Mesendoderm (in vitro differentiated cells): ENCODE measurements at regions not wholly inside any gene's neighbourhood (a gene's known extent, or its start where the extent isn't known, plus 50 kb on each side); places are given as distances from the start of the nearest gene placed in this dataset.

Experiments used
- DNase-seq: peaks from one replicate; pipeline ENCODE4 v3.0.0; 2013
- H2AK5ac ChIP-seq: 2 replicates; pipeline ENCODE4 v1.6.1; 2013; ENCODE audit warnings: low read length, inconsistent platforms
- H2BK120ac ChIP-seq: 2 replicates; pipeline ENCODE4 v1.6.1; 2013; ENCODE audit warnings: low read depth, mild to moderate bottlenecking, low read length, moderate library complexity, mixed read lengths
- H2BK15ac ChIP-seq: replicated peaks from 2 replicates; pipeline ENCODE4 v1.6.1; 2013; ENCODE audit warnings: low read depth, mild to moderate bottlenecking, moderate library complexity
- H2BK5ac ChIP-seq: 2 replicates; pipeline ENCODE4 v1.6.1; 2013; ENCODE audit warnings: low read length, inconsistent platforms
- H3K18ac ChIP-seq: 2 replicates; pipeline ENCODE4 v1.6.1; 2013; ENCODE audit warnings: mild to moderate bottlenecking, low read length, mixed read lengths
- H3K23ac ChIP-seq: one replicate; pipeline ENCODE4 v1.6.1; 2013; ENCODE audit warnings: low read length
- H3K27ac ChIP-seq: 2 replicates; pipeline ENCODE4 v1.5.1; 2013; ENCODE audit warnings: low read depth, mild to moderate bottlenecking, inconsistent platforms, low read length, moderate library complexity
- H3K27me3 ChIP-seq: 2 replicates; pipeline ENCODE4 v1.6.1; 2013; ENCODE audit warnings: low read length, control low read depth, mild to moderate bottlenecking, inconsistent platforms; ENCODE audit not compliant: insufficient read depth, poor library complexity
- H3K36me3 ChIP-seq: 2 replicates; pipeline ENCODE4 v1.6.1; 2013; ENCODE audit warnings: low read length, inconsistent platforms; ENCODE audit not compliant: control insufficient read depth, insufficient read depth
- H3K4ac ChIP-seq: one replicate; pipeline ENCODE4 v1.6.1; 2013; ENCODE audit warnings: low read depth, mild to moderate bottlenecking, low read length, moderate library complexity
- H3K4me1 ChIP-seq: 2 replicates; pipeline ENCODE4 v1.6.1; 2013; ENCODE audit warnings: low read depth, low read length, inconsistent platforms; ENCODE audit not compliant: control insufficient read depth
- H3K4me2 ChIP-seq: 2 replicates; pipeline ENCODE4 v1.6.1; 2013; ENCODE audit warnings: low read length
- H3K4me3 ChIP-seq: 2 replicates; pipeline ENCODE4 v1.5.1; 2013; ENCODE audit warnings: mild to moderate bottlenecking, low read length
- H3K56ac ChIP-seq: one replicate; pipeline ENCODE4 v1.6.1; 2013; ENCODE audit warnings: low read length
- H3K79me1 ChIP-seq: 2 replicates; pipeline ENCODE4 v1.6.1; 2013; ENCODE audit warnings: low read length, inconsistent platforms
- H3K79me2 ChIP-seq: 2 replicates; pipeline ENCODE4 v1.6.1; 2013; ENCODE audit warnings: mild to moderate bottlenecking, low read length; ENCODE audit not compliant: control insufficient read depth, insufficient read depth
- H3K9ac ChIP-seq: 2 replicates; pipeline ENCODE4 v1.6.1; 2013; ENCODE audit warnings: low read length, inconsistent platforms
- H4K5ac ChIP-seq: one replicate; pipeline ENCODE4 v1.6.1; 2013; ENCODE audit warnings: low read length
- H4K8ac ChIP-seq: one replicate; pipeline ENCODE4 v1.6.1; 2013; ENCODE audit warnings: low read depth, mild to moderate bottlenecking, control low read depth, low read length, moderate library complexity
- WGBS: extraction: QIAGEN DNeasy Blood & Tissue Kit; methylation state at CpG from one replicate; pipeline ENCODE4 v1.1.7; 2013; ENCODE audit warnings: low lambda C conversion rate, missing lambda C conversion rate; ENCODE audit not compliant: insufficient coverage; ENCODE audit errors: extremely low coverage; 5-methylcytosine and 5-hydroxymethylcytosine counted together

- no peak overlapping the region for H2BK120ac ChIP-seq
- H4K8ac ChIP-seq: no peak overlapping the region
- no CpG with 5 or more reads among the region's 5 CpGs for WGBS
- no peak overlapping the region for H2BK5ac ChIP-seq
- no peak overlapping the region for H3K4me3 ChIP-seq
- no peak for DNase-seq
- H3K27me3 ChIP-seq: no peaks in the 10 kb centered on the region
- no peak overlapping the region for H3K27ac ChIP-seq
- H3K56ac ChIP-seq: no peak overlapping the region
- H3K4me2 ChIP-seq: no peak overlapping the region
- no peaks in the 10 kb centered on the region for H3K36me3 ChIP-seq
- no peaks in the 10 kb centered on the region for H3K4me1 ChIP-seq
- no peak overlapping the region for H3K9ac ChIP-seq
- no peak overlapping the region for H2AK5ac ChIP-seq
- no peak overlapping the region for H3K4ac ChIP-seq
- H2BK15ac ChIP-seq: no peak overlapping the region
- no peaks in the 10 kb centered on the region for H3K79me1 ChIP-seq
- H3K79me2 ChIP-seq: no peaks in the 10 kb centered on the region
- H3K18ac ChIP-seq: no peak overlapping the region
- H4K5ac ChIP-seq: no peak overlapping the region
- H3K23ac ChIP-seq: no peak overlapping the region
Observed at GRCh38 chr18:78546281-78546680, 433.3 kb upstream of the SALL3 start.

- H3K4me1 ChIP-seq: no peaks in the 10 kb centered on the region
- no peak overlapping the region for H3K18ac ChIP-seq
- no peak overlapping the region for H2BK120ac ChIP-seq
- no peak overlapping the region for H3K4ac ChIP-seq
- H2BK5ac ChIP-seq: no peak overlapping the region
- no peaks in the 10 kb centered on the region for H3K79me2 ChIP-seq
- no peak overlapping the region for H2BK15ac ChIP-seq
- H3K27me3 ChIP-seq: no peaks in the 10 kb centered on the region
- H3K36me3 ChIP-seq: no peaks in the 10 kb centered on the region
- no peak overlapping the region for H3K27ac ChIP-seq
- no peak overlapping the region for H2AK5ac ChIP-seq
- no peak overlapping the region for H4K8ac ChIP-seq
- H3K79me1 ChIP-seq: no peaks in the 10 kb centered on the region
- no peak overlapping the region for H3K23ac ChIP-seq
- H4K5ac ChIP-seq: no peak overlapping the region
- WGBS: no CpG with 5 or more reads among the region's 19 CpGs
- H3K9ac ChIP-seq: no peak overlapping the region
- no peak overlapping the region for H3K4me2 ChIP-seq
- H3K4me3 ChIP-seq: no peak overlapping the region
- no peak overlapping the region for H3K56ac ChIP-seq
- no peak for DNase-seq
Observed at GRCh38 chr18:78547817-78548216, 431.8 kb upstream of the SALL3 start.

- Histone ChIP-seq H3K56ac (no peak overlapping the region), H3K27me3 (no peaks in the 10 kb centered on the region), H2AK5ac (no peak overlapping the region), H3K18ac (no peak overlapping the region), H2BK15ac (no peak overlapping the region), H3K79me1 (no peaks in the 10 kb centered on the region), H3K9ac (no peak overlapping the region), H3K36me3 (no peaks in the 10 kb centered on the region), H2BK5ac (no peak overlapping the region), H3K27ac (no peak overlapping the region), H3K4me2 (no peak overlapping the region), H4K8ac (no peak overlapping the region), H4K5ac (no peak overlapping the region), H2BK120ac (no peak overlapping the region), H3K4me3 (no peak overlapping the region), H3K4ac (no peak overlapping the region), H3K23ac (no peak overlapping the region), H3K79me2 (no peaks in the 10 kb centered on the region), H3K4me1 (no peaks in the 10 kb centered on the region)
- no CpG with 5 or more reads among the region's 30 CpGs for WGBS
- DNase-seq: no peak
Observed at GRCh38 chr18:78548261-78549058, 431.2 kb upstream of the SALL3 start.

GRCh38 chr18:78549971-78550370, 429.6 kb upstream of the SALL3 start:
- Histone ChIP-seq H2AK5ac (no peak overlapping the region), H3K4me2 (no peak overlapping the region), H4K5ac (no peak overlapping the region), H4K8ac (no peak overlapping the region), H3K79me2 (no peaks in the 10 kb centered on the region), H3K36me3 (no peaks in the 10 kb centered on the region), H3K4me1 (no peaks in the 10 kb centered on the region), H2BK5ac (no peak overlapping the region), H3K4me3 (no peak overlapping the region), H2BK15ac (no peak overlapping the region), H2BK120ac (no peak overlapping the region), H3K18ac (no peak overlapping the region), H3K9ac (no peak overlapping the region), H3K4ac (no peak overlapping the region), H3K27ac (no peak overlapping the region), H3K23ac (no peak overlapping the region), H3K56ac (no peak overlapping the region), H3K79me1 (no peaks in the 10 kb centered on the region), H3K27me3 (no peaks in the 10 kb centered on the region)
- no peak for DNase-seq
- WGBS: no CpG with 5 or more reads among the region's 8 CpGs

GRCh38 chr18:78554944-78555608, 424.5 kb upstream of the SALL3 start:
- H3K9ac ChIP-seq: no peak overlapping the region
- H3K23ac ChIP-seq: no peak overlapping the region
- no peak overlapping the region for H2BK5ac ChIP-seq
- no peak overlapping the region for H4K8ac ChIP-seq
- no peak overlapping the region for H3K4ac ChIP-seq
- no peak overlapping the region for H2BK15ac ChIP-seq
- H3K27me3 ChIP-seq: no peaks in the 10 kb centered on the region
- no peak overlapping the region for H3K4me2 ChIP-seq
- no peak for DNase-seq
- H2BK120ac ChIP-seq: no peak overlapping the region
- no peaks in the 10 kb centered on the region for H3K79me2 ChIP-seq
- H3K27ac ChIP-seq: no peak overlapping the region
- no peak overlapping the region for H3K18ac ChIP-seq
- H3K79me1 ChIP-seq: no peaks in the 10 kb centered on the region
- WGBS: no CpG with 5 or more reads among the region's 13 CpGs
- no peaks in the 10 kb centered on the region for H3K4me1 ChIP-seq
- no peaks in the 10 kb centered on the region for H3K36me3 ChIP-seq
- H3K4me3 ChIP-seq: no peak overlapping the region
- H3K56ac ChIP-seq: no peak overlapping the region
- no peak overlapping the region for H2AK5ac ChIP-seq
- no peak overlapping the region for H4K5ac ChIP-seq
